K562 (cell line): ENCODE measurements at regions not wholly inside any gene's neighbourhood (a gene's known extent, or its start where the extent isn't known, plus 50 kb on each side); places are given as distances from the start of the nearest gene placed in this dataset.
A peak's percentile ranks its signal among the peaks of the same experiment; 100 is the strongest.

Experiments
- ATF7 ChIP-seq: fragments of 450-650 bp; IDR thresholded peaks from 2 replicates; pipeline ENCODE4 v1.7.1; 2014; ENCODE audit warnings: mild to moderate bottlenecking, moderate library complexity
- CEBPB ChIP-seq: fragments of 450-650 bp; IDR thresholded peaks from 2 replicates; pipeline ENCODE4 v1.6.1; 2016; ENCODE audit warnings: missing genetic modification characterization, missing compliant biosample characterization
- CEBPG ChIP-seq, 3 experiments: fragments of 200-800 bp in 1 of 3; sonication (Bioruptor generic) in 1 of 3; sonication (generic) in 1 of 3; formaldehyde crosslinking in 1 of 3; IDR thresholded peaks in 2 of 3; conservative IDR thresholded peaks in 1 of 3; 2 replicates each; pipeline versions ENCODE4 v1.6.1 to v1.8.0; 2016 to 2022; ENCODE audit warnings: missing compliant biosample characterization in 2 of 3, missing genetic modification characterization in 2 of 3, mild to moderate bottlenecking in 1 of 3, missing genetic modification reagents in 1 of 3
- EP400 ChIP-seq: fragments of 450-650 bp; IDR thresholded peaks from 2 replicates; pipeline ENCODE4 v1.6.1; 2017; ENCODE audit warnings: antibody characterized with exemption, mild to moderate bottlenecking, moderate library complexity
- FOSL1 ChIP-seq: fragments of 200-800 bp; sonication (Bioruptor generic); conservative IDR thresholded peaks from 2 replicates; pipeline ENCODE4 v1.6.1; 2016; ENCODE audit warnings: missing genetic modification characterization, missing compliant biosample characterization
- FOXA3 ChIP-seq, 2 experiments: fragments of 450-650 bp in 1 of 2; sonication (generic) in 1 of 2; formaldehyde crosslinking; IDR thresholded peaks in 1 of 2; conservative IDR thresholded peaks in 1 of 2; 2 replicates each; pipeline versions ENCODE4 v1.4.0 to v1.8.0; 2020 to 2022; ENCODE audit warnings: mild to moderate bottlenecking in 2 of 2, missing genetic modification reagents in 1 of 2
- HIVEP1 ChIP-seq: fragments of 250-450 bp; sonication (Bioruptor Pico); IDR thresholded peaks from 2 replicates; pipeline ENCODE4 v1.4.0; 2020; ENCODE audit warnings: mild to moderate bottlenecking
- HSF4 ChIP-seq: fragments of 250-450 bp; sonication (Bioruptor Pico); IDR thresholded peaks from 2 replicates; pipeline ENCODE4 v2.1.2; 2022; ENCODE audit warnings: mild to moderate bottlenecking, moderate library complexity, borderline replicate concordance
- NFXL1 ChIP-seq: fragments of 450-650 bp; formaldehyde crosslinking; IDR thresholded peaks from 2 replicates; pipeline ENCODE4 v1.4.0; 2021; ENCODE audit warnings: mild to moderate bottlenecking
- NR2C1 ChIP-seq, 2 experiments: fragments of 450-650 bp; IDR thresholded peaks; 2 replicates each; pipeline ENCODE4 v1.6.1; 2017; ENCODE audit warnings: mild to moderate bottlenecking in 2 of 2, antibody characterized with exemption in 1 of 2, inconsistent platforms in 1 of 2, missing compliant biosample characterization in 1 of 2, missing genetic modification characterization in 1 of 2
- NR4A1 ChIP-seq, 2 experiments: fragments of 250-450 bp in 1 of 2; fragments of 450-650 bp in 1 of 2; sonication (Bioruptor Pico) in 1 of 2; IDR thresholded peaks; 2 replicates each; pipeline versions ENCODE4 v1.4.0 to v1.6.1; 2016 to 2020; ENCODE audit warnings: mild to moderate bottlenecking in 2 of 2, missing compliant biosample characterization in 1 of 2, missing genetic modification characterization in 1 of 2, moderate library complexity in 1 of 2
- RREB1 ChIP-seq: fragments of 250-450 bp; sonication (Bioruptor Pico); IDR thresholded peaks from 2 replicates; pipeline ENCODE4 v1.4.0; 2020
- SETDB1 ChIP-seq: IDR thresholded peaks from one replicate; pipeline ENCODE4 v1.6.1; 2012; ENCODE audit warnings: low read length, control low read depth, inconsistent platforms
- TEAD1 ChIP-seq, 2 experiments: fragments of 450-650 bp in 1 of 2; sonication (generic) in 1 of 2; formaldehyde crosslinking; IDR thresholded peaks; 2 replicates each; pipeline versions ENCODE4 v1.4.0 to v1.8.0; 2020 to 2022; ENCODE audit warnings: mild to moderate bottlenecking in 2 of 2, missing genetic modification reagents in 1 of 2
- ZNF197 ChIP-seq: fragments of 200-800 bp; sonication (Bioruptor generic); IDR thresholded peaks from 2 replicates; pipeline ENCODE4 v1.6.1; 2016; ENCODE audit warnings: low read depth, missing genetic modification characterization, missing compliant biosample characterization
- ZNF584 ChIP-seq: fragments of 200-800 bp; sonication (Bioruptor generic); IDR thresholded peaks from 2 replicates; pipeline ENCODE4 v1.6.1; 2016; ENCODE audit warnings: low read depth, mild to moderate bottlenecking, missing genetic modification characterization, missing compliant biosample characterization
- ZNF589 ChIP-seq: fragments of 200-800 bp; sonication (Bioruptor generic); IDR thresholded peaks from 2 replicates; pipeline ENCODE4 v1.6.1; 2016; ENCODE audit warnings: low read depth, missing genetic modification characterization, missing compliant biosample characterization
- ZNF766 ChIP-seq: fragments of 200-800 bp; sonication (Bioruptor generic); conservative IDR thresholded peaks from 2 replicates; pipeline ENCODE4 v1.6.1; 2016; ENCODE audit warnings: missing genetic modification characterization, missing compliant biosample characterization
- TF ChIP-seq, protein P1 (sequence below): fragments of 250-450 bp; sonication (Bioruptor Pico); IDR thresholded peaks from 2 replicates; pipeline ENCODE4 v1.4.0; 2020; ENCODE audit warnings: mild to moderate bottlenecking

- TF ChIP-seq HSF4 (CRISPR knock-in tag) (no peak), CEBPB (tag) (no peak), EP400 (peak; percentile 38; the same call in 1 of the 2 replicates), TEAD1 (CRISPR knock-in tag; IDR thresholded peaks at IDR 0.05) (peak in 1 of 2 experiments; percentile 65; a peak in 2 of 4 replicates), FOSL1 (peak; percentile 42; the same call in 1 of the 2 replicates), NFXL1 (CRISPR knock-in tag) (0 out of 2 replicates have a peak, but pooled peaks have one; percentile 78), ZNF584 (peak; percentile 93), CEBPG (CRISPR knock-in tag; IDR thresholded peaks at IDR 0.05) (peak; percentile 78), CEBPG (tag; conservative IDR thresholded peaks at IDR 0.05 in 1 of 2, IDR thresholded peaks at IDR 0.05 in 1 of 2) (peak; percentile 90 to 95), ZNF766 (CRISPR knock-in tag) (peak; percentile 85; the same call in 1 of the 2 replicates), RREB1 (peak; percentile 34; the same call in 1 of the 2 replicates), NR2C1 (IDR thresholded peaks at IDR 0.05) (no peak), NR2C1 (tag; IDR thresholded peaks at IDR 0.05) (peak; percentile 51; the same call in 1 of the 2 replicates), ATF7 (peak; percentile 47; the same call in 1 of the 2 replicates), NR4A1 (CRISPR knock-in tag; IDR thresholded peaks at IDR 0.05) (no peak), NR4A1 (tag; IDR thresholded peaks at IDR 0.05) (peak; percentile 82), SETDB1 (no peak), ZNF197 (peak; percentile 54; the same call in 1 of the 2 replicates), HIVEP1 (CRISPR knock-in tag) (0 out of 2 replicates have a peak, but pooled peaks have one; percentile 34), ZNF589 (CRISPR knock-in tag) (peak; percentile 93), FOXA3 (CRISPR knock-in tag; conservative IDR thresholded peaks at IDR 0.05 in 1 of 2, IDR thresholded peaks at IDR 0.05 in 1 of 2) (0 out of 4 replicates have a peak, but pooled peaks of 1 of the 2 experiments have one; percentile 3)
- TF ChIP-seq, protein P1, sequence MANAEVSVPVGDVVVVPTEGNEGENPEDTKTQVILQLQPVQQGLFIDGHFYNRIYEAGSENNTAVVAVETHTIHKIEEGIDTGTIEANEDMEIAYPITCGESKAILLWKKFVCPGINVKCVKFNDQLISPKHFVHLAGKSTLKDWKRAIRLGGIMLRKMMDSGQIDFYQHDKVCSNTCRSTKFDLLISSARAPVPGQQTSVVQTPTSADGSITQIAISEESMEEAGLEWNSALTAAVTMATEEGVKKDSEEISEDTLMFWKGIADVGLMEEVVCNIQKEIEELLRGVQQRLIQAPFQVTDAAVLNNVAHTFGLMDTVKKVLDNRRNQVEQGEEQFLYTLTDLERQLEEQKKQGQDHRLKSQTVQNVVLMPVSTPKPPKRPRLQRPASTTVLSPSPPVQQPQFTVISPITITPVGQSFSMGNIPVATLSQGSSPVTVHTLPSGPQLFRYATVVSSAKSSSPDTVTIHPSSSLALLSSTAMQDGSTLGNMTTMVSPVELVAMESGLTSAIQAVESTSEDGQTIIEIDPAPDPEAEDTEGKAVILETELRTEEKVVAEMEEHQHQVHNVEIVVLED: 0 out of 2 replicates have a peak, but pooled peaks have one; percentile 40
Measured at GRCh38 chr20:48143435-48144081, 358.3 kb upstream of the SULF2 start (continued).
